ENCODE measurements at regions not wholly inside any gene's neighbourhood (a gene's known extent, or its start where the extent isn't known, plus 50 kb on each side); places are given as distances from the start of the nearest gene placed in this dataset.
"Not testable (repeated sequence)": the region's sequence is repeated elsewhere in the genome, so short reads cannot be mapped to it uniquely, and the experiment has no call there.

GRCh38 chr15:87752250-87752951, 504.1 kb downstream of the NTRK3 start:
- DNase-seq: no peak

- no peak for DNase-seq
These were observed 508.1 kb downstream of the NTRK3 start for GRCh38 chr15:87748483-87748882.

- no peak for DNase-seq
These were observed 509.5 kb downstream of the NTRK3 start for GRCh38 chr15:87747087-87747486.

- DNase-seq: no peak
These were observed 510.2 kb downstream of the NTRK3 start for GRCh38 chr15:87746333-87746732.

GRCh38 chr15:87744815-87745214, 511.7 kb downstream of the NTRK3 start:
- DNase-seq: no peak

GRCh38 chr15:87743562-87743961, 513.0 kb downstream of the NTRK3 start:
- no peak for DNase-seq

GRCh38 chr15:87741350-87741749, 515.2 kb downstream of the NTRK3 start:
- DNase-seq: no peak

GRCh38 chr15:87740655-87741344, 515.7 kb downstream of the NTRK3 start:
- DNase-seq: no peak

GRCh38 chr15:87739866-87740265, 516.7 kb downstream of the NTRK3 start:
- no peak for DNase-seq

- DNase-seq: no peak
These were observed 517.5 kb downstream of the NTRK3 start for GRCh38 chr15:87739081-87739480.

- not testable (repeated sequence) for DNase-seq
These were observed 519.1 kb downstream of the NTRK3 start for GRCh38 chr15:87737460-87737859.

- DNase-seq: no peak
These were observed 519.6 kb downstream of the NTRK3 start for GRCh38 chr15:87736891-87737389.

GRCh38 chr15:87736401-87736800, 520.1 kb downstream of the NTRK3 start:
- no peak for DNase-seq

GRCh38 chr15:87735522-87735921, 521.0 kb downstream of the NTRK3 start:
- DNase-seq: no peak

- DNase-seq: no peak
These were observed 521.8 kb downstream of the NTRK3 start for GRCh38 chr15:87734571-87735373.

- no peak for DNase-seq
These were observed 522.6 kb downstream of the NTRK3 start for GRCh38 chr15:87733977-87734376.

GRCh38 chr15:87733541-87733941, 523.0 kb downstream of the NTRK3 start:
- no peak for DNase-seq

GRCh38 chr15:87732976-87733375, 523.6 kb downstream of the NTRK3 start:
- no peak for DNase-seq

GRCh38 chr15:87731630-87732029, 524.9 kb downstream of the NTRK3 start:
- DNase-seq: no peak

GRCh38 chr15:87730706-87731105, 525.8 kb downstream of the NTRK3 start:
- no peak for DNase-seq

GRCh38 chr15:87728998-87729397, 527.5 kb downstream of the NTRK3 start:
- DNase-seq: no peak

GRCh38 chr15:87727073-87727472, 529.5 kb downstream of the NTRK3 start:
- DNase-seq: no peak

- DNase-seq: no peak
These were observed 532.2 kb downstream of the NTRK3 start for GRCh38 chr15:87724330-87724729.
